GM20000 (cell line): ENCODE measurements at regions not wholly inside any gene's neighbourhood (a gene's known extent, or its start where the extent isn't known, plus 50 kb on each side); places are given as distances from the start of the nearest gene placed in this dataset.
A peak's percentile ranks its signal among the peaks of the same experiment; 100 is the strongest.

Source experiments
- DNase-seq: peaks from one replicate; pipeline ENCODE4 v3.0.0; 2012; ENCODE audit warnings: low spot score
- CTCF ChIP-seq: IDR thresholded peaks from 2 replicates; pipeline ENCODE4 v1.5.1; 2012; ENCODE audit warnings: mild to moderate bottlenecking, control low read depth; ENCODE audit errors: extremely low read depth, missing control alignments

- TF ChIP-seq CTCF = no peak
- no peak for DNase-seq
Observed at GRCh38 chr7:142431491-142431890, 173.6 kb upstream of the PRSS58 start.

GRCh38 chr7:142428094-142428493 is 170.2 kb upstream of the PRSS58 start:
- DNase-seq = no peak
- TF ChIP-seq CTCF = no peak

- TF ChIP-seq CTCF = no peak
- DNase-seq = no peak
Observed at GRCh38 chr7:142425281-142425680, 167.4 kb upstream of the PRSS58 start.

GRCh38 chr7:142422621-142423020 is 164.8 kb upstream of the PRSS58 start:
- no peak for TF ChIP-seq CTCF
- no peak for DNase-seq

GRCh38 chr7:142420554-142421362 is 162.9 kb upstream of the PRSS58 start:
- no peak for DNase-seq
- peak; percentile 24 for TF ChIP-seq CTCF

DNA sequence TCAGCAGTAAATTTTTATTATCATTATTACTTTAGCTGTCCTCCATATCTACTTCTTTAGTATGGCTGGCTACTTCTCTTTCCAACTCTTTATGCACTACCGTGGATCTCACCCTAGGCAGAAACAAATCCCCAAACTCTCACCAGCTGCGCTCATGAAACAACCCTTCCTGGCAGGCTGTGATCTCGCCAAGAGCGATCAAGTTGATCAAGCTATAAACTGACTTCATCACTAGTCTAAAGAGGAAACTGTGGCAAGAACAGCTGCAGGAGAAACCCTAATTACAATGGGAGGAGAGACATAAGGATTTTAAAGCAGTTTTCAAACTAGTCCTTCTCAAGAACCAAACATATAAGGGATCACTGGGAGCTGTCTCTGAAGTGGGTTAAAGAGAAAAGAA is 160.5 kb upstream of the PRSS58 start:
- TF ChIP-seq CTCF = no peak
- no peak for DNase-seq

GRCh38 chr7:142414915-142415314 is 157.1 kb upstream of the PRSS58 start:
- TF ChIP-seq CTCF = no peak
- DNase-seq = no peak
